ENCODE measurements at regions not wholly inside any gene's neighbourhood (a gene's known extent, or its start where the extent isn't known, plus 50 kb on each side); places are given as distances from the start of the nearest gene placed in this dataset.

- no peak for TF ChIP-seq POLR2AphosphoS5 (IDR thresholded peaks at IDR 0.05)
- TF ChIP-seq POLR2A (IDR thresholded peaks at IDR 0.05) = no peak
- TF ChIP-seq CTCF (IDR thresholded peaks at IDR 0.05) = no peak
- TF ChIP-seq EP300 (IDR thresholded peaks at IDR 0.05) = no peak
Measured at GRCh38 chr2:14909795-14910194, 277.3 kb downstream of the LRATD1 start.
